Adrenal gland (tissue), 9 donors: ENCODE measurements at regions not wholly inside any gene's neighbourhood (a gene's known extent, or its start where the extent isn't known, plus 50 kb on each side); places are given as distances from the start of the nearest gene placed in this dataset.

Experiments
- DNase-seq, 7 donors: peaks; one replicate each; pipeline ENCODE4 v3.0.0-alpha.2; 2019 to 2020
- H3K27ac ChIP-seq, 5 donors: fragments of 200-600 bp; sonication (generic) in 4 of 5; 1 replicate in 3 of 5; 2 replicates in 2 of 5; pipeline versions ENCODE4 v1.5.1 to v1.8.0; 2016 to 2020; ENCODE audit warnings: mild to moderate bottlenecking in 1 of 5
- H3K27me3 ChIP-seq: fragments of 200-600 bp; 2 replicates; pipeline ENCODE4 v1.8.0; 2021
- H3K36me3 ChIP-seq, 2 donors: fragments of 200-600 bp; replicated peaks in 1 of 2; 1 replicate in 1 of 2; 2 replicates in 1 of 2; pipeline versions ENCODE4 v1.5.1 to v1.8.0; 2018 to 2022
- H3K4me1 ChIP-seq, 2 donors: fragments of 200-600 bp; replicated peaks in 1 of 2; 1 replicate in 1 of 2; 2 replicates in 1 of 2; pipeline versions ENCODE4 v1.5.1 to v1.8.0; 2018 to 2021
- H3K4me3 ChIP-seq, 4 donors: fragments of 200-600 bp; sonication (generic) in 3 of 4; one replicate each; pipeline ENCODE4 v1.5.1; 2016 to 2018
- H3K9me3 ChIP-seq, 3 donors: fragments of 200-600 bp; sonication (generic) in 1 of 3; replicated peaks in 1 of 3; 1 replicate in 2 of 3; 2 replicates in 1 of 3; pipeline versions ENCODE4 v1.5.1 to v1.8.0; 2016 to 2021
- CTCF ChIP-seq, 6 experiments: fragments of 450-650 bp in 4 of 6; fragments of 200-600 bp in 2 of 6; sonication (generic) in 1 of 6; IDR thresholded peaks; 1 replicate in 5 of 6; 2 replicates in 1 of 6; pipeline versions ENCODE4 v1.5.1 to v1.8.0; 2016 to 2021; ENCODE audit warnings: antibody characterized with exemption in 6 of 6, mild to moderate bottlenecking in 2 of 6, moderate library complexity in 1 of 6
- POLR2A ChIP-seq, 2 donors: fragments of 450-650 bp; IDR thresholded peaks; one replicate each; pipeline ENCODE4 v1.6.1; 2017; ENCODE audit warnings: antibody characterized with exemption in 2 of 2, mild to moderate bottlenecking in 2 of 2, moderate library complexity in 1 of 2
- WGBS, 4 donors: extraction: QIAGEN DNeasy Blood & Tissue Kit in 2 of 4; methylation state at CpG; one replicate each; pipeline versions ENCODE4 v1.1.5 to v1.1.7; 2013 to 2017; 5-methylcytosine and 5-hydroxymethylcytosine counted together
- intact Hi-C, 2 donors: fragments of 100-400 bp; cut with DNase I; formaldehyde crosslinking; loops; one replicate each; pipeline versions ENCODE4 v1.14.1 to v1.15.0; 2022 to 2023
- donor health status: healthy with polysubstance abuse.
- donor health status: Bipolar disorder and iron deficiency.
- donor health status: DM: yes; HTN: yes; CAD: no.
- donor health status: DM: no; HTN: no; CAD: no.
- donor health status: DM: no; HTN: no; CAD: no.

GRCh38 chr4:63528256-63528991 is 880.8 kb downstream of the TECRL start:
- WGBS, 4 donors: 38 to 41% (median 40%) methylated on average over 4 of the region's 4 CpGs
- Histone ChIP-seq H3K27me3 (no peaks in the 10 kb centered on the region), H3K4me3 (no peak overlapping the region), H3K36me3 (no peaks in the 10 kb centered on the region), H3K4me1 (no peaks in the 10 kb centered on the region), H3K27ac (no peak overlapping the region), H3K9me3 (peaks cover 0 to 4% (median 0%) of the 10 kb centered on the region in 3 donors)
- intact Hi-C loops: no loop called here
- TF ChIP-seq CTCF (IDR thresholded peaks at IDR 0.05) (peak in 1 of 6 experiments; percentile 18), POLR2A (IDR thresholded peaks at IDR 0.05) (no peak)
- no peak for DNase-seq

- H3K4me3 ChIP-seq: no peak overlapping the region
- no peak overlapping the region for H3K27ac ChIP-seq
- no peak for TF ChIP-seq POLR2A (IDR thresholded peaks at IDR 0.05)
- TF ChIP-seq CTCF (IDR thresholded peaks at IDR 0.05): no peak
- H3K9me3 ChIP-seq: peaks cover 0 to 4% (median 0%) of the 10 kb centered on the region in 3 donors
- no peaks in the 10 kb centered on the region for H3K36me3 ChIP-seq
- intact Hi-C loops: no loop called here
- DNase-seq: no peak
- 73 to 94% (median 85%) methylated on average over 1 of the region's 1 CpG for WGBS, 4 donors
- no peaks in the 10 kb centered on the region for H3K4me1 ChIP-seq
- H3K27me3 ChIP-seq: no peaks in the 10 kb centered on the region
Measured at GRCh38 chr4:63526251-63526650, 883.0 kb downstream of the TECRL start.

DNA sequence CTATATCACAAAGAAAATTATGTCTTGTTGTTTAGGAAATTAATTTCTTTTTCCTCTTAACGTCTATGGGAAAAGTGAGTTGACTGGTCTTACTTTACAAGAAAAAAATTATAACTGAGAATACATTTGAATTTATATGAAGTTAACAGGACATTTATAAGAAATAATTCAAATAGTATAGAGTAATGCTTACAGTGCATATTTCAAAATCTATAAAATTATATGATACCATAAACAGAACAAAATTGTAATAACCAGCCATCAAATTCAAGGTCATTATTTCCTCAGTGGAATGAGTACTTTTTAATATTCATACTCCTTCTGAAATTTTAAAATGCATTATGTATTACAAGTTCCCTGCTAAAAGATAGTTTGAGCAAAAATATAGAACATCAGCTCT is 884.5 kb downstream of the TECRL start:
- Histone ChIP-seq H3K4me3 (no peak overlapping the region), H3K27me3 (no peaks in the 10 kb centered on the region), H3K27ac (no peak overlapping the region), H3K9me3 (peaks cover 0 to 4% (median 0%) of the 10 kb centered on the region in 3 donors), H3K36me3 (no peaks in the 10 kb centered on the region), H3K4me1 (no peaks in the 10 kb centered on the region)
- TF ChIP-seq POLR2A (IDR thresholded peaks at IDR 0.05) (no peak), CTCF (IDR thresholded peaks at IDR 0.05) (no peak)
- intact Hi-C loops: no loop called here
- 48 to 76% (median 62%) methylated on average over 1 of the region's 1 CpG for WGBS, 4 donors
- no peak for DNase-seq

DNA sequence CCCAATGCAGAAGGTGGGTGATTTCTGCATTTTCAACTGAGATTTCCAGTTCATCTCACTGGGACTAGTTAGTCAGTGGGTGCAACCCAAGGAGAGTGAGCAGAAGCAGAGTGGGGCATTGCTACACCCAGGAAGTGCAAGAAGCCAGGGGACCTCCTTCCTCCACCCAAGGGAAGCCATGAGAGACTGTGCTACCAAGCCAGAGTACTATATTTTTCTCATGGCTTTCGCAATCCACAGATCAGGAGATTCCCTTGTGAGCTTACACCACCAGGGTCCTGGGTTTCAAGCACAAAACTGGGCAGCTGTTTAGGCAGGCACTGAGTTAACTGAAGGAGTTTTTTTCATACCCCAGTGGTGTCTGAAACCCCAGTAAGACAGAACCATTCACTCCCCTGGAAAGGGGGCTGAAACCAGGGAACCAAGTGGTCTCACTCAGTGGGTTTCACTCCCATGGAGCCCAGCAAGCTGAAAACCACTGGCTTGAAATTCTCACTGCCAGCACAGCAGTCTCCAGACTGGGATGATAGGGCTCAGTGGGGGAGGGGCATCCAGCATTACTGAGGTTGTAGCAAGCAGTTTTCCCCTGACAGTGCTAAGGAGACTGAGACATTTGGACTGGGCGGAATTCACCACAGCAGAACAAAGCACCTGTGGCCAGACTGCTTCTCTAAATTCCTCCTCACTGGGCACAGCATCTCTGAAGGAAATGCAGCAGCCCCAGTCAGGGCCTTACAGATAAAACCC is 903.4 kb downstream of the TECRL start:
- no peaks in the 10 kb centered on the region for H3K27me3 ChIP-seq
- 87 to 88% (median 88%) methylated on average over 1 to 2 of the region's 2 CpGs for WGBS, 4 donors
- H3K36me3 ChIP-seq: no peaks in the 10 kb centered on the region
- TF ChIP-seq POLR2A (IDR thresholded peaks at IDR 0.05) (no peak), CTCF (IDR thresholded peaks at IDR 0.05) (no peak)
- no peak for DNase-seq
- H3K9me3 ChIP-seq: no peaks in the 10 kb centered on the region
- no peak overlapping the region for H3K4me3 ChIP-seq
- H3K4me1 ChIP-seq: no peaks in the 10 kb centered on the region
- intact Hi-C loops: no loop called here
- no peak overlapping the region for H3K27ac ChIP-seq
